Activated CD4-positive, alpha-beta T cell treated with anti-CD3 and anti-CD28 coated beads for 48 hours (primary cell): ENCODE measurements at regions not wholly inside any gene's neighbourhood (a gene's known extent, or its start where the extent isn't known, plus 50 kb on each side); places are given as distances from the start of the nearest gene placed in this dataset.
A peak's percentile ranks its signal among the peaks of the same experiment; 100 is the strongest.

ENCODE experiments used
- DNase-seq: peaks from one replicate; pipeline ENCODE4 v3.0.0-alpha.2; 2020

GRCh38 chrX:46447384-46447783 lies 97.8 kb downstream of the ZNF674 start:
- DNase-seq: no peak

DNA sequence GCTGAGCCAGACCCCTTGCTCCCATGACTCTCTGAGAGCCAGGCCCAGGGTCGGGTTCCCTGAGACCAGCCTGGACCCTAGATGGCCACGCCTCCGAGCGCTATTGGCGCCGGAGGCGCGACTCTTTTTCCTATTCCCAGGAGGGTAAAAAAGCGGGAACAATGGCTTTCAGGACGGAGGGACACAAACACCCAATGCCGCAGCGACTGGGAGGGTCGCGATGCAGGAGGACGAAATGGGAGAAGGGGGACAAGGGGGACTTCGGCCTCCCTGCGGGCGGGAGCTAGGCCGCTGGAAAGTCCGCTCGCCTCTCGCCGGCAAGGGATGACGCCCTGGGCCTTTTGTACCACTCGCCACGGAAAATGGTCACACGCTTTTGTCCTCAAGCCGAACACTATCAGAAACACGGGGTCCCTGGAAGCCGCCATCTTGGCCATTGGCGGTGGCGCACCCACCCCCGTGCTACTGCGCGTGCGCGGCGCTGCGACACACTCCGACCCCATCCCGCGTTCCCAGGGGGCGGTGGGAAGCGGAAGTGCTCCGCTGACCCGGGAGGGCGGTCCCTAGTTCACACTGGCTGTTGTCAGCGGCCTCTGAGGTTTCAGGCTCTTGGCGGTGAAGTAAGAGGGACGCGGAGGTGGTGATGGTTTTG lies 98.4 kb downstream of the ZNF674 start:
- DNase-seq: peak; percentile 91

GRCh38 chrX:46444011-46444410 lies 101.2 kb downstream of the ZNF674 start:
- peak; percentile 15 for DNase-seq

GRCh38 chrX:46436744-46437143 lies 108.5 kb downstream of the ZNF674 start:
- no peak for DNase-seq

- DNase-seq: no peak
Observed at GRCh38 chrX:46433892-46434291, 111.3 kb downstream of the ZNF674 start.

DNA sequence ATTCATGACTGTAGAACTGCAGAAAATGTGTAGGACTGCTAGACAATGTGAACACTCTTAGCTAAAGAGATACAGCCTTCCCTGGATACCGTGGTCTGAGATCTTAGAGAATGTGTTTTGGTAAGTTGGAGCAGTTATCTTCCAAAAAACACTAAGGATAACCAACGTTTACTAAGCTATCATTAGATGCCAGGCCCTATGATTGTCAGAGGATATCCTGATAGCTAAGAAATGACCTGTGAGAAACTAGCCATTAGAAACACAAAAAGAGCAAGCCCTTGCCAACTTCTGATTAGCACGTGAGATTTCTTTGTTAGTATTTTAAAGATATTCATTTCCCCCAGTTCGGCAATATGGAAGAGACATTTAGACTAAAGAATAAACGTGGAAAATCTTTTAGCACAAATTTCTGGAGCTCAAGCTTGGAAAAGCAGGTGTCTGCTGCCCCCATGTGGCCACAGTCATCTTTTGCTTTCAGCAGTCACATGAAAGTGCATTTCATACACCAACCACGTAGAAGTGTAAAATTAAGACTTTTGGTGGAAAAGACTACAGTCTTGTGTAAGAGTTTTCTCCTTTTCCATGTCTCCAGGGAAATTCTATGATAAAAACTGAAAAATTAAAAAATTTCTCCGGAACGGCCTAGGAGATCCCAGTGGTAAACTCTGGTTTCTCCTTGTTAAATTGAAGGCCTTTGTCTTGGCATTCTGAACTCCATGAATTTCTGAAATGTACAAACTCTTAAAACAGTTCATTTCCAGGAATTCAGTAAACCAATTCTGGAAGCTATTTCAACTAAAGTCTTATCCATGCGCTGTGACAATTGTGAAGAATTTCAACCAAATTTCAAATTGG lies 136.4 kb downstream of the ZNF674 start:
- DNase-seq: peak; percentile 79

DNA sequence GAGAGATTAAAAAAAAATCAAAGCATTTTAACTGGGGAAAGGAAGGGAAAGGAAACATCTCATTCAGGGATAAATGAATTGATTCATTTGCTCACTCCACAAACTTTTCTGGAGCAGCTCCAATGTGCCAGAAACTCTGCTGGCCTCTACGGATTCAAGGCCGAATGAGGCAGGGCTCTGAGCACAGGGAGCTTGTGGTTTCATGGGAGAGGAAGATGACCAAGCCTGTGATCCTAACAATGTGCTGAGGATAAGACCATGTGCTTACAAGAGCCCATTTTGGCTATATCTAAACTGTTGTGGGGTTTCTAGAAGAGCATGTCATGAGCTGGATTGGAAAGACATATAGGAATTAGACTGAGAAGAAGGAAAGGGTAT lies 137.5 kb downstream of the ZNF674 start:
- DNase-seq: no peak

GRCh38 chrX:46407036-46407752 lies 138.0 kb downstream of the ZNF674 start:
- DNase-seq: no peak

- DNase-seq: no peak
Observed at GRCh38 chrX:46404774-46405173, 140.4 kb downstream of the ZNF674 start.

DNA sequence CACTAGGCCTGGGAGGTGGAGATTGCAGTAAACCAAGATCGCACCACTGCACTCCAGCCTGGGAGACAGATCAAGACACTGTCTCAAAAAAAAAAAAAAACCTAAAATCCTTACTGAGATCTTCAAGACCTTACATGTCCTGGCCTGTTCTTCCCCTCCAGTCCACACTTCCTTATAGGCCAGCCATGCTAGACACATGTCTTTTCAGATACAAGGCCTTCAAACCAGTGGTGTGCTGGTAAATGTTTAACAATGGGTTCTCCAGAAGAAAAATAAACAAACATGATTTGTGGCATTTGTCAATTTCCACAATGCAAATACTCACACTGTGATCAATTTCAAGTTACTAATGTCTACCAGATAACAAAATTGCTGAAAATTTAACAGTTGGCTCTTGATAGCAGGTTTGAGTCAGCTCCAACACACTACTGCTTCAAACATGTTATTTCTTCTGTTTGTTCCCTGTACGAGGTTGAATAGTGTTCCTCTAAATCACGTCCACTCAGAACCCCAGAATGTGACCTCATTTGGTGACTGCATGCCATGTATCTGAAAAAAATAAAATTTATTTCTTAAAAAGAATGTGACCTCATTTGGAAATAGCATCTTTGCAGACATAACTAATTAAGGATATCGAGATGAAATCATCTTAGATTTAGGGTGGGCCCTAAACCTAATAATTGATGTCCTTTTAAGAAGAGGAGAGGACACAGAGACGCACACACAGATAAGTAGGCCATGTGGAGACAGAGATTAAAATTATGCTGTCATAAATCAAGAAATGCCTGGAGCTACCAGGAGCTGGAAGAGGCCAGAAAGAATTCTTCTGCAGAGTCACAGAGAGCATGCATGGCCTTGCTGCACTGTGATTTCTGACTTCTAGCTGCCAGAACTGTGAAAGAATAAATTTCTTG lies 144.4 kb downstream of the ZNF674 start:
- no peak for DNase-seq

DNA sequence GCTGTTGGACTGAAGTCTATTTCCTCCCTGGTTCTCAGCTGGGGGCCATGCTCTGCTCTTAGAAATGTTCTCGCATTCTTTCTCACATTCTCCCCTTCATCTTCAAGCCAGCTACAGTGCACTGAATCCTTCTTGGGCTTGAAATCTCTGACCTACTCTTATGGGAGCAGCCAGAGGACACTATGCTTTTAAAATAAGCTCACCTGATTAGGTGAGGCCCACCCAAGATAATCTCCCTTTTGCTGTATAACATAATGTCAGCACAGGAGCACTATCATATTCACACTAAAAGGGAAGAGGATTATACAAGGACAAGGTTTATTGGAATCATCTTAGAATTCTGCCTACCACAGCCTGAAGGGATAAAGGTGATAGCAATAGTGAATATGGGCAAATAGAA lies 146.3 kb downstream of the ZNF674 start:
- no peak for DNase-seq

DNA sequence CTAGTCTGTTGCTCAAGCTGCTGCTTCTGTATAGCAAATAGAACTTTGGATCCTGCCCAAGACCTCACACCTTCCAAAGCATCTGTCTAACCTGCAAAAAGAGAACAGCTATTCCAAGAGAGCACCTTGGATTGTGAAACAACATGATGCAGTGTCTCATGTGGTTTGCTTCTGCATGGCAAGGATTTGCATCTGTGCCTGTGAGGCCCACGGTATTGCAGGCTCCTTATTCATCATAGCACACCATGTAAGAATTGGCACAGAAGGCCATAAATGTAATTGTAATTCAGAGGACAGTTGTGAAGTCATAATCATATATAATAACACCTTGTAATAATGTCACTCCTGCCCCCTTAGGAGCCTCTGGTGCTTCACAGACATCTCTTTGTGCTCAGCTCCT lies 147.1 kb downstream of the ZNF674 start:
- DNase-seq: no peak

DNA sequence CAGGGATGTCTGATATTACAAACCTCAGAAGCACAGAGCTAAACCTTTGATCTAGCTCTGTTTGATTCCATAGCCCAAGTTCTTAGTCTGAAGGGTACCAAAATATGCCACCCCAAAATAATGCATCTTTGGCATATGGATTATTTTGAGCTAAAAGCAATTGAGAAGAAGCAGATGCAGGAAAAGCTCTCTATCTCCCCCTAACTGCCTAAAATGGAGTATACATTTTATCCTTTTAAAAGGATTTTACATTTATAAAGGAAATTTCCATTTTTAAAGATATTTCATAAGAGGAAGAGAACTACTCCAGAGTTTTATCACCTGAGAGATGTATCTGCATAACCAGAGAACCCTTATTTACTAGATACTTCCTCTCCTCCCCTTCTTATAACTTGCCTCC lies 158.7 kb downstream of the ZNF674 start:
- DNase-seq: no peak

DNA sequence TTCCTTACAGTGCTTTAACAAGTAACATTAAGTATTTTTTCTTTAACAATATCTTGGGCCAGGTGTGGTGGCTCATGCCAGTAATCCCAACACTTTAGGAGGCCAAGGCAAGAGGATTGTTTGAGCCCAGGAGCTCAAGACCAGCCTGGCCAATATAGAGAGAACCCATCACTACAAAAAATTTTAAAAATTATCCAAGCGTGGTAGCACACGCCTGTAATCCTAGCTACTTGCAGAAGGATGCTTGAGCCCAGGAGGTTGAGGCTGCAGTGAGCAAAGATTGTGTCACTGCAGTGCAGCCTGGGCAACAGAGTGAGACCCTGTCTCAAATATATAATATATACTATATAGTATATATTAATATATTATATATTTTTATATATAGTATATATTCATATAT lies 162.2 kb downstream of the ZNF674 start:
- no peak for DNase-seq

DNA sequence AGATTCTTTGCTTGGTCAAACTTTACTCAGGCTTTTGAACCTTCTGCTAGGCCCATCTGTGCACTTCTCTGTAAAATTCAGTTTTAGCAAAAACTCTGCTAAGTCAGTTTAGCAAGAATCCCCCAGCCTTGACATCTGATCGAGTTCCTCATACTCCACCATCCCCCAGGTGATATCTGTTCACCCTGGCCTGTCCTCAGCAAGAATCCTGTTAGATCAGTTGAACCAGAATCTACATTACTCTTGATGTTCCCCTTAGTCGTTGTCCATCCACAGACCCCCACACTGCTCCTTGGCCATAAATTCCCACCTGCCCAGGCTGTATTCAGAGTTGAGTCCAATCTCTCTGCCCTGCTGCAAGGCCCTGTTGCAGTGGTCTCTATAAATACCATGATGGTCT lies 162.6 kb downstream of the ZNF674 start:
- no peak for DNase-seq

GRCh38 chrX:46381630-46382029 lies 163.6 kb downstream of the ZNF674 start:
- peak; percentile 49 for DNase-seq

DNA sequence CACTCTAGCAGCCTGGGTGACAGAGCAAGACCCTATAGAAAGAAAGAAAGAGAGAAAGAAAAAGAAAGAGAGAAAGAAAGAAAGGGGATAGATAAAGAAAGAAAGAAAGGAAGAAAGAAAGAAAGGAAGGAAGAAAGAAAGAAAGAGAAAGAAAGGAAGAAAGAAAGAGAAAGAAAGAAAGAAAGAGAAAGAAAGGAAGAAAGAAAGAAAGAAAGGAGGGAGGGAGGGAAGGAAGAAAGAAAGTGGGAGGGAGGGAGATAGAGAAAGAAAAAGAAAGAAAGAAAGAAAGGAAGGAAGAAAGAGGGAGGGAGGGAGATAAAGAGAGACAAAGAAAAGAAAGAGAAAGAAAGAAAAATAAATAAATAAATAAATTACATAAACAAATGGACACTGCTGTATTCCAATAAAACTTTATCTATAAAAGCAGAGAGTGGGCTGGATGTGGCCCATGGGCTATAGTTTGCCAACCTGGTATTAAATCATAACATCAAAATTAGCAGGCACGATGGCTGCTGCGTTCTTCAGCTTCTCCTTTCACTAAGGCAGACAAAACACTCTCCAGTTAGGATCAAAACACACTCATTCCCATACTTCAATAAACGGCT lies 165.0 kb downstream of the ZNF674 start:
- no peak for DNase-seq

GRCh38 chrX:46376246-46376885 lies 168.9 kb downstream of the ZNF674 start:
- peak; percentile 38 for DNase-seq

GRCh38 chrX:46375831-46376230 lies 169.4 kb downstream of the ZNF674 start:
- DNase-seq: no peak

DNA sequence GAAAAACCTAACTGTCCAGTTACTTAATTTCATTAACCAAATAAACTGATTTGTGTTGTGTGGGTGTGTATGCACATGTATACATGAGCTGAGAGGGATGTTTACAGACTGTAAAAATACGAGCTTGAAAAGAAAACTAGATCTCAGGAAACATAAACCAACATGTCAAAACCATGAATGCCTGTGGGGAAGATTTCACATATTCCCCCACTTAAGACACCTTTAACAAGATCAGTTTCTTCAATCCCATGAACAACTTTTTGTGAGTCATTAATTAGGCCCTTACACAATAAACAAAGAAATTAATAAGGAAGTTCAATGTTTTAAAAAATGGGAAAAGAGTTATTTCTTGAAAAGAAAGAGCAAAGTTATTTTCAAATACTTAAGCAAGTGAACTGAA lies 170.8 kb downstream of the ZNF674 start:
- no peak for DNase-seq

GRCh38 chrX:46367491-46367890 lies 177.7 kb downstream of the ZNF674 start:
- no peak for DNase-seq
